Sigmoid colon (tissue), 6 donors: ENCODE measurements at regions not wholly inside any gene's neighbourhood (a gene's known extent, or its start where the extent isn't known, plus 50 kb on each side); places are given as distances from the start of the nearest gene placed in this dataset.
A peak's percentile ranks its signal among the peaks of the same experiment; 100 is the strongest.

ENCODE experiments used
- DNase-seq: peaks from one replicate; pipeline ENCODE4 v3.0.0-alpha.2; 2019
- H3K27ac ChIP-seq, 4 donors: fragments of 200-600 bp; sonication (generic); one replicate each; pipeline ENCODE4 v1.5.1; 2016 to 2019; ENCODE audit warnings: mild to moderate bottlenecking in 1 of 4
- H3K27me3 ChIP-seq, 3 donors: fragments of 200-600 bp; sonication (generic); one replicate each; pipeline ENCODE4 v1.5.1; 2019; ENCODE audit warnings: mild to moderate bottlenecking in 1 of 3
- H3K36me3 ChIP-seq, 4 donors: fragments of 200-600 bp; sonication (generic); one replicate each; pipeline ENCODE4 v1.5.1; 2016 to 2019
- H3K4me1 ChIP-seq, 4 donors: fragments of 200-600 bp; sonication (generic); one replicate each; pipeline ENCODE4 v1.5.1; 2017 to 2019
- H3K4me3 ChIP-seq, 4 donors: fragments of 200-600 bp; sonication (generic); one replicate each; pipeline ENCODE4 v1.5.1; 2017 to 2019; ENCODE audit warnings: mild to moderate bottlenecking in 2 of 4, moderate library complexity in 1 of 4
- H3K9me3 ChIP-seq, 4 donors: fragments of 200-600 bp in 3 of 4; sonication (generic) in 3 of 4; one replicate each; pipeline versions ENCODE4 v1.5.1 to v1.6.1; 2013 to 2019
- EP300 ChIP-seq, 4 donors: sonication (generic); formaldehyde crosslinking; IDR thresholded peaks; one replicate each; pipeline ENCODE4 v1.6.1; 2017; ENCODE audit warnings: antibody characterized with exemption in 4 of 4
- POLR2A ChIP-seq, 2 donors: fragments of 450-650 bp; IDR thresholded peaks; one replicate each; pipeline ENCODE4 v1.6.1; 2016; ENCODE audit warnings: antibody characterized with exemption in 2 of 2, mild to moderate bottlenecking in 2 of 2, moderate library complexity in 2 of 2
- POLR2AphosphoS5 ChIP-seq, 4 donors: sonication (generic); formaldehyde crosslinking; IDR thresholded peaks; one replicate each; pipeline ENCODE4 v1.6.1; 2017; ENCODE audit warnings: antibody characterized with exemption in 4 of 4
- WGBS, 2 donors: extraction: QIAGEN DNeasy Blood & Tissue Kit; methylation state at CpG; one replicate each; pipeline ENCODE4 v1.1.7; 2013; 5-methylcytosine and 5-hydroxymethylcytosine counted together
- intact Hi-C: fragments of 100-400 bp; cut with DNase I; formaldehyde crosslinking; loops from one replicate; pipeline ENCODE4 v1.15.1; 2023
- TF ChIP-seq, protein P1 (sequence below), 4 experiments: fragments of 450-650 bp in 3 of 4; fragments of 200-600 bp in 1 of 4; IDR thresholded peaks; one replicate each; pipeline ENCODE4 v1.5.1; 2016 to 2019; ENCODE audit warnings: antibody characterized with exemption in 4 of 4, mild to moderate bottlenecking in 3 of 4, moderate library complexity in 2 of 4
- donor health status: healthy with polysubstance abuse.
- donor health status: healthy.

DNA sequence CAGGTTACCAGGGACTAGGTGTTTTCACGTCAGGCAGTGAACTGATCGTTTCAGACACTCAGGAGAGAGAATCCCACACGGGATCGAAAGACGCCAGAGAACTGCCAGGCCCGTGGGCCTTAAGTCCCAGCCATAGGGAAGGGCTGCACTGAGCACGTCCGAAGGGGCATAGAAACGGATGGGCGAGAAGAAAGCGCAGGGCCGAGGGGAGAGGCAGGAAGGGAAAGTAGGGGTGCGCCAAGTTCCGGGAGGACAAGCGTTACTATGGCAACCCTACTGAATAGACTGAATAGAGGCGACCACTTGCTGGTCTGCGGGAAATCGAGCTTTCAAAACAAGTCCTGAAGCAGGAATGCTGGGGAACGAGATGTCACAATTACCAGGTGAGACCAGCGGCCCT, 421.3 kb upstream of the NUPR2 start:
- H3K27ac ChIP-seq: peak overlapping the region in 1 of 4 donors; percentile 21

DNA sequence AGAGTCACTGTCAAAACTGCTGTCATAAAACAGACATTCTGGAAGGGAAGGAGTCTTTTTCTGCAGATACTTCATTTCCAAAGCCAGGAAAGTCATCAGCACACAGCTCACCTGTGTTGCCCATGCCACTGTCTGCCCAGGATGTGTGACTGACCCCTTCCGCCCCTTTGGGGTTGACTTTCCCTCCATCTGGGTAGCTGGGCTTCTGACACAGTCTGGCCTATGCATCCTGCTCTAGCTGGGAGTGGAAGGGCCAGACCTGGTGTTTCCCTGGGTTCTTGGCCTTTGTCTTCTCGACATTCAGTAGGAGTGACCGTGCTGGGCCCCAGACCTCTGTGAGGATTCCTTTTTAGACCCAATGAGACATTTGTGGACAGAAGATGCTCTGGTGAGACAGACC, 378.9 kb upstream of the NUPR2 start:
- no peaks in the 10 kb centered on the region for H3K4me1 ChIP-seq
- H3K4me3 ChIP-seq: no peak overlapping the region
- no peak for TF ChIP-seq EP300 (IDR thresholded peaks at IDR 0.05)
- TF ChIP-seq POLR2A (IDR thresholded peaks at IDR 0.05): no peak
- no peak for TF ChIP-seq POLR2AphosphoS5 (IDR thresholded peaks at IDR 0.05)
- TF ChIP-seq, protein P1, sequence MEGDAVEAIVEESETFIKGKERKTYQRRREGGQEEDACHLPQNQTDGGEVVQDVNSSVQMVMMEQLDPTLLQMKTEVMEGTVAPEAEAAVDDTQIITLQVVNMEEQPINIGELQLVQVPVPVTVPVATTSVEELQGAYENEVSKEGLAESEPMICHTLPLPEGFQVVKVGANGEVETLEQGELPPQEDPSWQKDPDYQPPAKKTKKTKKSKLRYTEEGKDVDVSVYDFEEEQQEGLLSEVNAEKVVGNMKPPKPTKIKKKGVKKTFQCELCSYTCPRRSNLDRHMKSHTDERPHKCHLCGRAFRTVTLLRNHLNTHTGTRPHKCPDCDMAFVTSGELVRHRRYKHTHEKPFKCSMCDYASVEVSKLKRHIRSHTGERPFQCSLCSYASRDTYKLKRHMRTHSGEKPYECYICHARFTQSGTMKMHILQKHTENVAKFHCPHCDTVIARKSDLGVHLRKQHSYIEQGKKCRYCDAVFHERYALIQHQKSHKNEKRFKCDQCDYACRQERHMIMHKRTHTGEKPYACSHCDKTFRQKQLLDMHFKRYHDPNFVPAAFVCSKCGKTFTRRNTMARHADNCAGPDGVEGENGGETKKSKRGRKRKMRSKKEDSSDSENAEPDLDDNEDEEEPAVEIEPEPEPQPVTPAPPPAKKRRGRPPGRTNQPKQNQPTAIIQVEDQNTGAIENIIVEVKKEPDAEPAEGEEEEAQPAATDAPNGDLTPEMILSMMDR (IDR thresholded peaks at IDR 0.05): no peak
- intact Hi-C loops: no loop called here
- 63 to 70% methylated on average over 3 of the region's 3 CpGs for WGBS, 2 donors
- no peak overlapping the region for H3K27ac ChIP-seq
- no peak for DNase-seq
- no peaks in the 10 kb centered on the region for H3K36me3 ChIP-seq
- no peaks in the 10 kb centered on the region for H3K27me3 ChIP-seq
- H3K9me3 ChIP-seq: peaks cover 0 to 30% (median 6%) of the 10 kb centered on the region in 4 donors

More for the DNA sequence above, 421.3 kb upstream of the NUPR2 start:
- Histone ChIP-seq H3K4me1 (no peaks in the 10 kb centered on the region), H3K36me3 (no peaks in the 10 kb centered on the region), H3K27me3 (no peaks in the 10 kb centered on the region), H3K9me3 (peaks cover 0 to 27% (median under 1%) of the 10 kb centered on the region in 4 donors), H3K4me3 (peak overlapping the region in 3 of 4 donors; percentile 14 to 35 (median 34))
- DNase-seq: no peak
- TF ChIP-seq POLR2A (IDR thresholded peaks at IDR 0.05): no peak
- no peak for TF ChIP-seq EP300 (IDR thresholded peaks at IDR 0.05)
- TF ChIP-seq POLR2AphosphoS5 (IDR thresholded peaks at IDR 0.05): no peak
- TF ChIP-seq, protein P1 (IDR thresholded peaks at IDR 0.05): no peak
- 48 to 55% methylated on average over 20 of the region's 20 CpGs for WGBS, 2 donors
- intact Hi-C loops: no loop called here

DNA sequence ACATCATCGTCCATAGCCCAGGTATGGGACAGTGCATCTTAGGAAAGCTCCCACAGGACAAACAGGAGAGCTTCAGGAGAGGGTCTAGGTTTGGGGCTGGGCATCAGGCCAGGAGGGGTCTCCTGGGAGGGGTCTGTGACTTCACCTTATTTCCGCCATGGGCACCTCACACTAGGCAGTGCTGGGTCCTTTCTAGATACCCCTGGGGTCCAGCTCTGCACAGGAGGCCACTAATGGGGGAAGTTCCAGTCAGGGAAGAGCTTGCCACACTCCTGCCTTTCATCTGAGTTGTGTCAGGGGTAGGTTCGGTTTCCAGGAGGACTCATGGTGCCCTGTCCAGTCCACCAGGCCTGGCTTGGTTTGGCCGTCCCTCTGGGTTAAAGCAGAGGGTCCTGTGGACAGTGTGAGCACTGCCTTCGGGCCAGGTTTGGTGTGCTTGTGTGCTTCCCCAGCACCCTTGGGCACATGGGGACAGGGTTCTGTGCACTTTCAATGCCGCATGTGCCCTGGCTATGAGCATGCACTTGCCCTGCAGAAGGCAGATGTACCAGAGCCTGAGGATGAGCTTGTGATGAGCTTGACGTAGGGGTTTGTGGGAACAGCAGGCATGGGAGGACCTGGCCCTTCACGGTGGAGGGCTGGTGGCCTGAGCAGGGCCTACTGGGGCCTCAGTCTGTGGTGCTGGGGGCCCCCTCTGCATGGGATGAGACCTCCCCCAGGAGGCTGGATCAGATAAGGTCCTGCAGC, 377.7 kb upstream of the NUPR2 start:
- Histone ChIP-seq H3K9me3 (peaks cover 0 to 30% (median 6%) of the 10 kb centered on the region in 4 donors), H3K27ac (no peak overlapping the region), H3K4me1 (no peaks in the 10 kb centered on the region), H3K36me3 (no peaks in the 10 kb centered on the region), H3K27me3 (no peaks in the 10 kb centered on the region), H3K4me3 (no peak overlapping the region)
- DNase-seq: no peak
- TF ChIP-seq POLR2A (IDR thresholded peaks at IDR 0.05): no peak
- no peak for TF ChIP-seq EP300 (IDR thresholded peaks at IDR 0.05)
- no peak for TF ChIP-seq POLR2AphosphoS5 (IDR thresholded peaks at IDR 0.05)
- TF ChIP-seq, protein P1 (IDR thresholded peaks at IDR 0.05): no peak
- intact Hi-C loops: no loop called here
- WGBS, 2 donors: 72 to 80% methylated on average over 8 of the region's 8 CpGs

DNA sequence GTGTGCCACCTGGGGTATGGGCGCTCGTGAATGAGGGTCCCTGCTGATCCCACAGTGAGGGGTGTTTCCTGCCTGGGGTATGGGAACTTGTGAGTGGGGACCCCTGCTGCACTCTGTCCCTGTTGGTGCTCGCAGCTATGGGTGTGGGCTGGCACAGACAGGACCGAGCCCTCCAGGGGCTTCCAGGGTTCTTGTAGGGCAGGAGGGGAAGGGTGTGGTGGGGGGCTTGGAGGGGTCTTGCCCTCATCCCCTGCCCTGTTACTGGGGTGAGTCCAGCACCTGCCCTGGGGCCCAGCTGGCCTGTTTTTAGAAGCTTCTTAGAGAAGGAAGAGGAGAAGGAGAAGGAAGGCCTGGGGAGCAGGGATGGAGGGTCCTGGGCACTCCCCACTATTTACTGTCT, 377.0 kb upstream of the NUPR2 start:
- TF ChIP-seq, protein P1 (IDR thresholded peaks at IDR 0.05): no peak
- TF ChIP-seq POLR2A (IDR thresholded peaks at IDR 0.05) (no peak), POLR2AphosphoS5 (IDR thresholded peaks at IDR 0.05) (no peak), EP300 (IDR thresholded peaks at IDR 0.05) (no peak)
- DNase-seq: no peak
- intact Hi-C loops: no loop called here
- Histone ChIP-seq H3K4me1 (no peaks in the 10 kb centered on the region), H3K4me3 (no peak overlapping the region), H3K27ac (no peak overlapping the region), H3K36me3 (no peaks in the 10 kb centered on the region), H3K9me3 (peaks cover 0 to 30% (median 6%) of the 10 kb centered on the region in 4 donors), H3K27me3 (no peaks in the 10 kb centered on the region)
- 76 to 78% methylated on average over 4 of the region's 4 CpGs for WGBS, 2 donors
